HFF-Myc (cell line): ENCODE measurements at regions not wholly inside any gene's neighbourhood (a gene's known extent, or its start where the extent isn't known, plus 50 kb on each side); places are given as distances from the start of the nearest gene placed in this dataset.
"Not testable (repeated sequence)": the region's sequence is repeated elsewhere in the genome, so short reads cannot be mapped to it uniquely, and the experiment has no call there.

Experiments used
- DNase-seq: peaks from one replicate; pipeline ENCODE4 v3.0.0-alpha.2; 2011; ENCODE audit warnings: low read depth; ENCODE audit errors: extremely low read depth
- H3K4me3 ChIP-seq: replicated peaks from 2 replicates; pipeline ENCODE4 v1.5.1; 2011; ENCODE audit warnings: low read depth, mild to moderate bottlenecking, control low read depth, low read length
- CTCF ChIP-seq: IDR thresholded peaks from 2 replicates; pipeline ENCODE4 v1.5.1; 2012; ENCODE audit warnings: mild to moderate bottlenecking, low read depth, low read length, control low read depth; ENCODE audit errors: missing control alignments

- no peak overlapping the region for H3K4me3 ChIP-seq
- DNase-seq, result no peak
- no peak for TF ChIP-seq CTCF
Measured at GRCh38 chr6:775863-776262, 82.9 kb upstream of the EXOC2 start.

GRCh38 chr6:771683-772082 is 78.7 kb upstream of the EXOC2 start:
- not testable (repeated sequence) for H3K4me3 ChIP-seq, DNase-seq

- no peak for DNase-seq
- H3K4me3 ChIP-seq, result no peak overlapping the region
- TF ChIP-seq CTCF, result no peak
Measured at GRCh38 chr6:767755-768512, 75.0 kb upstream of the EXOC2 start.

- no peak for TF ChIP-seq CTCF
- no peak for DNase-seq
- no peak overlapping the region for H3K4me3 ChIP-seq
Measured at GRCh38 chr6:766625-767024, 73.7 kb upstream of the EXOC2 start.

- DNase-seq, result no peak
Measured at GRCh38 chr6:761997-762396, 69.1 kb upstream of the EXOC2 start.

GRCh38 chr6:760982-761955 is 68.3 kb upstream of the EXOC2 start:
- no peak for DNase-seq
- no peak for TF ChIP-seq CTCF
- H3K4me3 ChIP-seq, result peak overlapping the region; percentile 16

More at GRCh38 chr6:761997-762396, 69.1 kb upstream of the EXOC2 start:
- no peak for TF ChIP-seq CTCF
- peak overlapping the region; percentile 16 for H3K4me3 ChIP-seq

- DNase-seq, result no peak
- no peak overlapping the region for H3K4me3 ChIP-seq
- TF ChIP-seq CTCF, result no peak
Measured at GRCh38 chr6:759729-760128, 66.8 kb upstream of the EXOC2 start.
